ENCODE measurements at regions not wholly inside any gene's neighbourhood (a gene's known extent, or its start where the extent isn't known, plus 50 kb on each side); places are given as distances from the start of the nearest gene placed in this dataset.
"Not testable (repeated sequence)": the region's sequence is repeated elsewhere in the genome, so short reads cannot be mapped to it uniquely, and the experiment has no call there.

GRCh38 chr1:56137090-56137489 lies 442.3 kb downstream of the PLPP3 start:
- Histone ChIP-seq H3K9me3 (ENCODE audit: control insufficient read depth, insufficient read depth, low read length) (no peaks in the 10 kb centered on the region), H3K4me1 (ENCODE audit: control insufficient read depth, insufficient read depth, low read length) (no peaks in the 10 kb centered on the region), H3K27me3 (ENCODE audit: control insufficient read depth, insufficient read depth, low read length) (no peaks in the 10 kb centered on the region), H3K4me3 (ENCODE audit: low read depth, low read length) (no peak overlapping the region), H3K27ac (ENCODE audit: low read depth, low read length) (no peak overlapping the region), H3K9ac (ENCODE audit: low read depth, low read length) (no peak overlapping the region), H3K36me3 (ENCODE audit: control insufficient read depth, insufficient read depth, low read length) (no peaks in the 10 kb centered on the region)

- Histone ChIP-seq H3K9ac (ENCODE audit: low read depth, low read length) (no peak overlapping the region), H3K27ac (ENCODE audit: low read depth, low read length) (no peak overlapping the region), H3K27me3 (ENCODE audit: control insufficient read depth, insufficient read depth, low read length) (no peaks in the 10 kb centered on the region), H3K36me3 (ENCODE audit: control insufficient read depth, insufficient read depth, low read length) (no peaks in the 10 kb centered on the region), H3K9me3 (ENCODE audit: control insufficient read depth, insufficient read depth, low read length) (no peaks in the 10 kb centered on the region), H3K4me3 (ENCODE audit: low read depth, low read length) (no peak overlapping the region), H3K4me1 (ENCODE audit: control insufficient read depth, insufficient read depth, low read length) (no peaks in the 10 kb centered on the region)
Measured at GRCh38 chr1:56135864-56136147, 443.6 kb downstream of the PLPP3 start.

- no peak overlapping the region for H3K4me3 ChIP-seq (ENCODE audit: low read depth, low read length)
- H3K36me3 ChIP-seq (ENCODE audit: control insufficient read depth, insufficient read depth, low read length), result no peaks in the 10 kb centered on the region
Measured at GRCh38 chr1:56135069-56135863, 444.1 kb downstream of the PLPP3 start.

GRCh38 chr1:56133522-56134472 lies 445.6 kb downstream of the PLPP3 start:
- H3K9me3 ChIP-seq (ENCODE audit: control insufficient read depth, insufficient read depth, low read length), result no peaks in the 10 kb centered on the region
- H3K9ac ChIP-seq (ENCODE audit: low read depth, low read length), result no peak overlapping the region
- H3K36me3 ChIP-seq (ENCODE audit: control insufficient read depth, insufficient read depth, low read length), result no peaks in the 10 kb centered on the region
- no peaks in the 10 kb centered on the region for H3K27me3 ChIP-seq (ENCODE audit: control insufficient read depth, insufficient read depth, low read length)
- no peaks in the 10 kb centered on the region for H3K4me1 ChIP-seq (ENCODE audit: control insufficient read depth, insufficient read depth, low read length)
- H3K27ac ChIP-seq (ENCODE audit: low read depth, low read length), result no peak overlapping the region
- no peak overlapping the region for H3K4me3 ChIP-seq (ENCODE audit: low read depth, low read length)

More at GRCh38 chr1:56135069-56135863, 444.1 kb downstream of the PLPP3 start:
- Histone ChIP-seq H3K9me3 (ENCODE audit: control insufficient read depth, insufficient read depth, low read length) (no peaks in the 10 kb centered on the region), H3K4me1 (ENCODE audit: control insufficient read depth, insufficient read depth, low read length) (no peaks in the 10 kb centered on the region), H3K9ac (ENCODE audit: low read depth, low read length) (no peak overlapping the region), H3K27me3 (ENCODE audit: control insufficient read depth, insufficient read depth, low read length) (no peaks in the 10 kb centered on the region), H3K27ac (ENCODE audit: low read depth, low read length) (no peak overlapping the region)

GRCh38 chr1:56132520-56132919 lies 446.8 kb downstream of the PLPP3 start:
- H3K27ac ChIP-seq (ENCODE audit: low read depth, low read length), result no peak overlapping the region
- H3K4me3 ChIP-seq (ENCODE audit: low read depth, low read length), result no peak overlapping the region
- H3K9ac ChIP-seq (ENCODE audit: low read depth, low read length), result no peak overlapping the region
- no peaks in the 10 kb centered on the region for H3K4me1 ChIP-seq (ENCODE audit: control insufficient read depth, insufficient read depth, low read length)
- no peaks in the 10 kb centered on the region for H3K27me3 ChIP-seq (ENCODE audit: control insufficient read depth, insufficient read depth, low read length)
- H3K9me3 ChIP-seq (ENCODE audit: control insufficient read depth, insufficient read depth, low read length), result no peaks in the 10 kb centered on the region
- no peaks in the 10 kb centered on the region for H3K36me3 ChIP-seq (ENCODE audit: control insufficient read depth, insufficient read depth, low read length)

GRCh38 chr1:56129837-56130236 lies 449.5 kb downstream of the PLPP3 start:
- Histone ChIP-seq H3K36me3 (ENCODE audit: control insufficient read depth, insufficient read depth, low read length) (no peaks in the 10 kb centered on the region), H3K4me3 (ENCODE audit: low read depth, low read length) (no peak overlapping the region), H3K27me3 (ENCODE audit: control insufficient read depth, insufficient read depth, low read length) (no peaks in the 10 kb centered on the region), H3K9ac (ENCODE audit: low read depth, low read length) (no peak overlapping the region), H3K9me3 (ENCODE audit: control insufficient read depth, insufficient read depth, low read length) (no peaks in the 10 kb centered on the region), H3K4me1 (ENCODE audit: control insufficient read depth, insufficient read depth, low read length) (no peaks in the 10 kb centered on the region), H3K27ac (ENCODE audit: low read depth, low read length) (no peak overlapping the region)

- H3K27me3 ChIP-seq (ENCODE audit: control insufficient read depth, insufficient read depth, low read length), result no peaks in the 10 kb centered on the region
- H3K4me1 ChIP-seq (ENCODE audit: control insufficient read depth, insufficient read depth, low read length), result no peaks in the 10 kb centered on the region
- H3K9me3 ChIP-seq (ENCODE audit: control insufficient read depth, insufficient read depth, low read length), result no peaks in the 10 kb centered on the region
- no peak overlapping the region for H3K9ac ChIP-seq (ENCODE audit: low read depth, low read length)
- no peaks in the 10 kb centered on the region for H3K36me3 ChIP-seq (ENCODE audit: control insufficient read depth, insufficient read depth, low read length)
- H3K4me3 ChIP-seq (ENCODE audit: low read depth, low read length), result no peak overlapping the region
- no peak overlapping the region for H3K27ac ChIP-seq (ENCODE audit: low read depth, low read length)
Measured at GRCh38 chr1:56125316-56125715, 454.0 kb downstream of the PLPP3 start.

GRCh38 chr1:56123826-56124225 lies 455.5 kb downstream of the PLPP3 start:
- H3K9me3 ChIP-seq (ENCODE audit: control insufficient read depth, insufficient read depth, low read length), result no peaks in the 10 kb centered on the region
- H3K27ac ChIP-seq (ENCODE audit: low read depth, low read length), result no peak overlapping the region
- no peak overlapping the region for H3K4me3 ChIP-seq (ENCODE audit: low read depth, low read length)
- no peaks in the 10 kb centered on the region for H3K27me3 ChIP-seq (ENCODE audit: control insufficient read depth, insufficient read depth, low read length)
- no peaks in the 10 kb centered on the region for H3K36me3 ChIP-seq (ENCODE audit: control insufficient read depth, insufficient read depth, low read length)
- no peaks in the 10 kb centered on the region for H3K4me1 ChIP-seq (ENCODE audit: control insufficient read depth, insufficient read depth, low read length)
- no peak overlapping the region for H3K9ac ChIP-seq (ENCODE audit: low read depth, low read length)

- H3K9me3 ChIP-seq (ENCODE audit: control insufficient read depth, insufficient read depth, low read length), result no peaks in the 10 kb centered on the region
- no peak overlapping the region for H3K9ac ChIP-seq (ENCODE audit: low read depth, low read length)
- no peaks in the 10 kb centered on the region for H3K27me3 ChIP-seq (ENCODE audit: control insufficient read depth, insufficient read depth, low read length)
- H3K27ac ChIP-seq (ENCODE audit: low read depth, low read length), result no peak overlapping the region
- H3K4me1 ChIP-seq (ENCODE audit: control insufficient read depth, insufficient read depth, low read length), result no peaks in the 10 kb centered on the region
- no peak overlapping the region for H3K4me3 ChIP-seq (ENCODE audit: low read depth, low read length)
- H3K36me3 ChIP-seq (ENCODE audit: control insufficient read depth, insufficient read depth, low read length), result no peaks in the 10 kb centered on the region
Measured at GRCh38 chr1:56123421-56123820, 455.9 kb downstream of the PLPP3 start.

- H3K27ac ChIP-seq (ENCODE audit: low read depth, low read length), result no peak overlapping the region
- no peaks in the 10 kb centered on the region for H3K27me3 ChIP-seq (ENCODE audit: control insufficient read depth, insufficient read depth, low read length)
- H3K36me3 ChIP-seq (ENCODE audit: control insufficient read depth, insufficient read depth, low read length), result no peaks in the 10 kb centered on the region
- no peak overlapping the region for H3K4me3 ChIP-seq (ENCODE audit: low read depth, low read length)
- H3K4me1 ChIP-seq (ENCODE audit: control insufficient read depth, insufficient read depth, low read length), result no peaks in the 10 kb centered on the region
- H3K9me3 ChIP-seq (ENCODE audit: control insufficient read depth, insufficient read depth, low read length), result no peaks in the 10 kb centered on the region
- H3K9ac ChIP-seq (ENCODE audit: low read depth, low read length), result no peak overlapping the region
Measured at GRCh38 chr1:56120021-56120420, 459.3 kb downstream of the PLPP3 start.

GRCh38 chr1:56118676-56119075 lies 460.7 kb downstream of the PLPP3 start:
- H3K36me3 ChIP-seq (ENCODE audit: control insufficient read depth, insufficient read depth, low read length); H3K4me1 ChIP-seq (ENCODE audit: control insufficient read depth, insufficient read depth, low read length); H3K27ac ChIP-seq (ENCODE audit: low read depth, low read length); H3K4me3 ChIP-seq (ENCODE audit: low read depth, low read length); H3K27me3 ChIP-seq (ENCODE audit: control insufficient read depth, insufficient read depth, low read length); H3K9ac ChIP-seq (ENCODE audit: low read depth, low read length); H3K9me3 ChIP-seq (ENCODE audit: control insufficient read depth, insufficient read depth, low read length): not testable (repeated sequence)

All from HUES48 (cell line).